Heart right ventricle (tissue), 16 donors: ENCODE measurements at regions not wholly inside any gene's neighbourhood (a gene's known extent, or its start where the extent isn't known, plus 50 kb on each side); places are given as distances from the start of the nearest gene placed in this dataset.
"Not testable (repeated sequence)": the region's sequence is repeated elsewhere in the genome, so short reads cannot be mapped to it uniquely, and the experiment has no call there.

Experiments used
- ATAC-seq, 8 donors: fragments of 200-7000 bp; cut with Tn5 transposase; one replicate each; pipeline ENCODE4 v1.9.1; 2020; ENCODE audit warnings: mild to moderate bottlenecking in 8 of 8, moderate library complexity in 8 of 8, moderate number of reproducible peaks in 1 of 8
- DNase-seq, 2 donors: peaks; one replicate each; pipeline ENCODE4 v3.0.0-alpha.2; 2020
- H3K27ac ChIP-seq, 10 donors: fragments of 200-600 bp; sonication (generic) in 2 of 10; one replicate each; pipeline versions ENCODE4 v1.5.0 to v1.8.0; 2020 to 2022; ENCODE audit warnings: mild to moderate bottlenecking in 3 of 10
- H3K27me3 ChIP-seq, 7 donors: fragments of 200-600 bp; one replicate each; pipeline ENCODE4 v1.8.0; 2021 to 2022; ENCODE audit warnings: mild to moderate bottlenecking in 2 of 7
- H3K36me3 ChIP-seq, 9 donors: fragments of 200-600 bp; sonication (generic) in 1 of 9; one replicate each; pipeline versions ENCODE4 v1.5.0 to v1.8.0; 2020 to 2022; ENCODE audit warnings: mild to moderate bottlenecking in 2 of 9
- H3K4me1 ChIP-seq, 9 donors: fragments of 200-600 bp; sonication (generic) in 1 of 9; one replicate each; pipeline versions ENCODE4 v1.5.0 to v1.8.0; 2020 to 2022; ENCODE audit warnings: mild to moderate bottlenecking in 4 of 9
- H3K4me3 ChIP-seq, 10 donors: fragments of 200-600 bp; sonication (generic) in 2 of 10; one replicate each; pipeline versions ENCODE4 v1.5.0 to v1.8.0; 2020 to 2022; ENCODE audit warnings: mild to moderate bottlenecking in 7 of 10, moderate library complexity in 2 of 10
- H3K9me3 ChIP-seq, 11 donors: fragments of 200-600 bp in 10 of 11; sonication (generic) in 2 of 11; one replicate each; pipeline versions ENCODE4 v1.5.0 to v1.8.0; 2013 to 2022; ENCODE audit warnings: mild to moderate bottlenecking in 2 of 11, control low read depth in 1 of 11, moderate library complexity in 1 of 11
- WGBS, 2 donors: extraction: QIAGEN DNeasy Blood & Tissue Kit; methylation state at CpG; one replicate each; pipeline ENCODE4 v1.1.7; 2013; ENCODE audit warnings: inconsistent platforms in 1 of 2; 5-methylcytosine and 5-hydroxymethylcytosine counted together
- intact Hi-C, 10 donors: fragments of 100-400 bp; cut with DNase I; formaldehyde crosslinking; loops; one replicate each; pipeline versions ENCODE4 v1.11.1 to v1.14.2; 2022
- TF ChIP-seq, protein P1 (sequence below), 9 donors: fragments of 200-600 bp; sonication (generic) in 2 of 9; IDR thresholded peaks; one replicate each; pipeline versions ENCODE4 v1.5.0 to v1.8.0; 2021 to 2022; ENCODE audit warnings: antibody characterized with exemption in 9 of 9, mild to moderate bottlenecking in 5 of 9, moderate library complexity in 1 of 9
- donor health status: Arrhythmogenic right ventricular cardiomyopathy.
- donor health status: ischemic (EF 13 %, LVEDD 7.1; RV severe dilation, severe dysfunction).
- donor health status: healthy with polysubstance abuse.
- donor health status: DM: no; HTN: yes; CAD: no.
- donor health status: DM: no; HTN: no; CAD: no.
- donor health status: ischemic (EF 25% LVEDD 6.9; RV normal size, moderate dysfunction).
- donor health status: ischemic (EF 25% LVEDD 5.7; RV mildly dilated, moderate dysfunction).
- donor health status: healthy.
- donor health status: DM: yes; HTN: yes; CAD: no.
- donor health status: Ischemic cardiomyopathy.
- donor health status: ischemic (EF 35%, LVEDD 5.7; RV mildly dilated, moderate dysfunction).
- donor health status: nonischemic (EF 11% LVEDD 7.7; RV severe dilation, severe dysfunction).
- donor health status: DM: yes; HTN: yes; CAD: no.
- donor health status: PGD.
- donor health status: ischemic (EF 29% LVEDD 5.4; RV normal size, mild dysfunction).
- donor health status: nonischemic (EF 23%, LVEDD 6.1; RV moderate dilation, normal function).

DNA sequence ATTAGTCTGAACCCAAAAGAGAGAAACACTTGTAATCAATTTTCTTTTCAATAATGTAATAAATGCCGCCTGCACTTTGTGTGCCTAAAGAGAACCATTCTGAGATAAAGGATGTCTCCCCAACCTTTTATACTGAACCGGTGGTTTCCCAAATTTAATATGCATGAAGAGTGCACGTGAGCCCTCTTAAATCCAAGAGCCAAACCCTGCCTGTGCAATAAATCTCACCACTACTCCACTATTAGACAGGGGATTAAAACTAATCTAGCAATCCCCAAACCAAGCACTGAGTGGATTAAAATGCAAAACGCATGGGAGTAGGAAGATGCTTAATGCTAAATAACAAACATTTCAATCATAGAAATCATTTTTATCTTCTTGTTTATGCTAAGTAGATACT is 351.0 kb upstream of the PSMD7 start:
- no peak for ATAC-seq
- Histone ChIP-seq H3K27ac (no peak overlapping the region), H3K27me3 (peaks cover 0 to 4% (median 0%) of the 10 kb centered on the region in 7 donors), H3K4me3 (no peak overlapping the region), H3K36me3 (no peaks in the 10 kb centered on the region), H3K4me1 (peaks cover 0 to 9% (median 0%) of the 10 kb centered on the region in 9 donors), H3K9me3 (no peaks in the 10 kb centered on the region)
- TF ChIP-seq, protein P1, sequence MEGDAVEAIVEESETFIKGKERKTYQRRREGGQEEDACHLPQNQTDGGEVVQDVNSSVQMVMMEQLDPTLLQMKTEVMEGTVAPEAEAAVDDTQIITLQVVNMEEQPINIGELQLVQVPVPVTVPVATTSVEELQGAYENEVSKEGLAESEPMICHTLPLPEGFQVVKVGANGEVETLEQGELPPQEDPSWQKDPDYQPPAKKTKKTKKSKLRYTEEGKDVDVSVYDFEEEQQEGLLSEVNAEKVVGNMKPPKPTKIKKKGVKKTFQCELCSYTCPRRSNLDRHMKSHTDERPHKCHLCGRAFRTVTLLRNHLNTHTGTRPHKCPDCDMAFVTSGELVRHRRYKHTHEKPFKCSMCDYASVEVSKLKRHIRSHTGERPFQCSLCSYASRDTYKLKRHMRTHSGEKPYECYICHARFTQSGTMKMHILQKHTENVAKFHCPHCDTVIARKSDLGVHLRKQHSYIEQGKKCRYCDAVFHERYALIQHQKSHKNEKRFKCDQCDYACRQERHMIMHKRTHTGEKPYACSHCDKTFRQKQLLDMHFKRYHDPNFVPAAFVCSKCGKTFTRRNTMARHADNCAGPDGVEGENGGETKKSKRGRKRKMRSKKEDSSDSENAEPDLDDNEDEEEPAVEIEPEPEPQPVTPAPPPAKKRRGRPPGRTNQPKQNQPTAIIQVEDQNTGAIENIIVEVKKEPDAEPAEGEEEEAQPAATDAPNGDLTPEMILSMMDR (IDR thresholded peaks at IDR 0.05), result no peak
- 76 to 77% methylated on average over 4 of the region's 4 CpGs for WGBS, 2 donors
- intact Hi-C loops, result no loop called here
- DNase-seq, result no peak

DNA sequence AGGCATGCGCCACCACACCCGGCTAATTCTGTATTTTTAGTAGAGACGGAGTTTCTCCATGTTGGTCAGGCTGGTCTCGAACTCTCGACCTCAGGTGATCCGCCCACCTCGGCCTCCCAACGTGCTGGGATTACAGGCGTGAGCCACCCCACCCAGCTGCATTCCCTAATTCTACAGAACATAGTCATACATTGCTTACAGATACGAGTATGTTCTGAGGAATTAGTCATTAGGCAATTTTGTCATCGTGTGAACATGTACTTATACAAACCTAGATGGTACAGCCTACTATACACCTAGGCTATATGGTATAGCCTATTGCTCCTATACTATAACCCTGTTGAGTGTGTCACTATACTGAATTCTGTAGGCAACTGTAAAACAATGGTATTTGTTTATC is 353.4 kb upstream of the PSMD7 start:
- H3K9me3 ChIP-seq, result peaks cover 0 to 14% (median 0%) of the 10 kb centered on the region in 11 donors
- intact Hi-C loops, DNase-seq, H3K4me1 ChIP-seq, H3K27ac ChIP-seq, H3K27me3 ChIP-seq, H3K36me3 ChIP-seq, H3K4me3 ChIP-seq, ATAC-seq: not testable (repeated sequence)
- 92 to 94% methylated on average over 11 of the region's 11 CpGs for WGBS, 2 donors

DNA sequence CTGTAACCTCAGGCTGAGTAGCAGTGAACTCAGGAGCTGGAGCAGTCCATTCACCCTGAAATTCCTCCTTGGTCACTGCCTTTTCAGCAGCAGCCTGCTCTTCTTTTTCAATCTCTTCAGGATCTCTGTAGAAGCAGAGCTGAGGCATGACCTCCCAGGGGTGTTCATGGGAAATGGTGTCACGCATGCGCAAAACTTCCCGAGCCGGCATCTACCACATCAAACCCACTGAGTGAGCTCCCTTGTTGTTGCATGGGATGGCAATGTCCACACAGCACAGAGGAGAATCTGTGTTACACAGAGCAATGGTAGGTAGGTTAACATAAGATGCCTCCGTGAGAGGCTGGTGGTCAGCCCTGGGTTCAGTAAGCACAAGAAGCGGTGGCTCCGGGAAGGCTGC is 355.8 kb upstream of the PSMD7 start:
- H3K9me3 ChIP-seq, result peaks cover 0 to 26% (median 0%) of the 10 kb centered on the region in 11 donors
- H3K4me1 ChIP-seq, ATAC-seq: not testable (repeated sequence)

DNA sequence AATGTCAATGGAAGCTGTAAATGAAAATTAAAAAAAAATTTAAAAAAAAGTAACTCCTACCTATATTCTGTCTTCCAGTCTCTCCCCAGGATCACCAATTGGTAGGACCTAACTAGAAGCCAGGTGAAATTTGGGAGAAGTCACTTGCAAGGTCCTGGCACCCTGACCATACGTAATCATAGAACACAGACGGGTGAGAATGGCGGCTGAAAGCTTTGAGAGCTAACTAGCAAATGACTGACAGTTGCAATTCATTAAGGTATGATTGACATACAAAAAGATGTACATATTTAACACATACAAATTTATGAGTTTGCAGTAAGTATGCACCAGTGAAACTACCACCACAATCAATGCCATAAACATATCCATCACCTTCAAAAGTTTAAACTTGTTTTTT is 372.7 kb upstream of the PSMD7 start:
- 91% methylated on average over 3 of the region's 3 CpGs for WGBS, 2 donors
- H3K9me3 ChIP-seq, result peaks cover 0 to 22% (median 9%) of the 10 kb centered on the region in 11 donors
- intact Hi-C loops, result no loop called here

More for the DNA sequence above, 355.8 kb upstream of the PSMD7 start:
- H3K27ac ChIP-seq, H3K4me3 ChIP-seq, DNase-seq, H3K27me3 ChIP-seq, H3K36me3 ChIP-seq, intact Hi-C loops: not testable (repeated sequence)
- 91 to 94% methylated on average over 7 of the region's 7 CpGs for WGBS, 2 donors

DNA sequence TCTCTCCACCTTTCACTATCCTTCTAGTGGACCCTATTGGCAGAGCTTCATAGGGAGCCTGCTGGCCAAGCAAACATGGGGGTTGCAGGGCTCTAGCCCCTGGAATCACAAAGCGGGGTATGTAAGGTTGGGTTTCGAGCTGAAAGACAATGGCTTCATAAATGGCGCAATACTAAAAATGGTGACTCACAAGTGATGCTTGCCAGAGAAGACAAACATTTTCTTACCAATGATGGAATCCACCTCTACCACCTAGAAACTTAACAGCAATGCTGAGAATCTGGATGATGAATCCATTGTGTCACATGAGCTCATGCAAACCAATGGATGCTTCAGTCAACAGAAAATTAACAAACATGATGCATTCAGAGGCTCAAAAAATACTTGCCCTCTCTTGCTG is 375.3 kb upstream of the PSMD7 start:
- ATAC-seq (no peak), DNase-seq (no peak)
- H3K27ac ChIP-seq, result no peak overlapping the region
- H3K36me3 ChIP-seq, result no peaks in the 10 kb centered on the region
- WGBS, 2 donors, result 95 to 97% methylated on average over 3 of the region's 3 CpGs
- peaks cover 0 to 11% (median 0%) of the 10 kb centered on the region in 7 donors for H3K27me3 ChIP-seq
- H3K9me3 ChIP-seq, result peaks cover 0 to 12% (median 1%) of the 10 kb centered on the region in 11 donors
- H3K4me3 ChIP-seq, result no peak overlapping the region
- TF ChIP-seq, protein P1 (IDR thresholded peaks at IDR 0.05), result no peak
- intact Hi-C loops, result no loop called here
- no peaks in the 10 kb centered on the region for H3K4me1 ChIP-seq

More for the DNA sequence above, 372.7 kb upstream of the PSMD7 start:
- no peak overlapping the region for H3K4me3 ChIP-seq
- no peak overlapping the region for H3K27ac ChIP-seq
- no peaks in the 10 kb centered on the region for H3K36me3 ChIP-seq
- H3K4me1 ChIP-seq, result no peaks in the 10 kb centered on the region
- DNase-seq (no peak), ATAC-seq (no peak)
- H3K27me3 ChIP-seq, result peaks cover 0 to 6% (median 0%) of the 10 kb centered on the region in 7 donors
- TF ChIP-seq, protein P1 (IDR thresholded peaks at IDR 0.05), result no peak
